ENCODE measurements at regions not wholly inside any gene's neighbourhood (a gene's known extent, or its start where the extent isn't known, plus 50 kb on each side); places are given as distances from the start of the nearest gene placed in this dataset.

- intact Hi-C loops (cut with DNase I; ENCODE audit: low total_unique reads), result no loop called here
- no peak for DNase-seq (ENCODE audit: low spot score in 2 of 2)
- Histone ChIP-seq H3K27ac (no peak overlapping the region), H3K36me3 (no peaks in the 10 kb centered on the region), H3K27me3 (no peaks in the 10 kb centered on the region), H3K4me3 (no peak overlapping the region), H3K4me1 (no peaks in the 10 kb centered on the region), H3K9me3 (no peaks in the 10 kb centered on the region)
- TF ChIP-seq POLR2AphosphoS5 (IDR thresholded peaks at IDR 0.05), result no peak
- TF ChIP-seq CTCF (IDR thresholded peaks at IDR 0.05), result no peak
- TF ChIP-seq POLR2A (IDR thresholded peaks at IDR 0.05), result no peak
Observed at GRCh38 chr3:23062582-23062981, 140.5 kb upstream of the UBE2E2 start.

GRCh38 chr3:23062982-23063381 is 140.1 kb upstream of the UBE2E2 start:
- DNase-seq (ENCODE audit: low spot score in 2 of 2), result no peak
- H3K27ac ChIP-seq, result no peak overlapping the region
- no peaks in the 10 kb centered on the region for H3K27me3 ChIP-seq
- no peaks in the 10 kb centered on the region for H3K36me3 ChIP-seq
- TF ChIP-seq POLR2AphosphoS5 (IDR thresholded peaks at IDR 0.05), result no peak
- H3K4me1 ChIP-seq, result no peaks in the 10 kb centered on the region
- no peak overlapping the region for H3K4me3 ChIP-seq
- intact Hi-C loops (cut with DNase I; ENCODE audit: low total_unique reads), result no loop called here
- no peaks in the 10 kb centered on the region for H3K9me3 ChIP-seq

- H3K4me1 ChIP-seq, result no peaks in the 10 kb centered on the region
- H3K27me3 ChIP-seq, result no peaks in the 10 kb centered on the region
- TF ChIP-seq POLR2AphosphoS5 (IDR thresholded peaks at IDR 0.05), result no peak
- TF ChIP-seq CTCF (IDR thresholded peaks at IDR 0.05), result no peak
- TF ChIP-seq POLR2A (IDR thresholded peaks at IDR 0.05), result no peak
- no peaks in the 10 kb centered on the region for H3K36me3 ChIP-seq
- DNase-seq (ENCODE audit: low spot score in 2 of 2), result no peak
- H3K4me3 ChIP-seq, result no peak overlapping the region
- intact Hi-C loops (cut with DNase I; ENCODE audit: low total_unique reads), result no loop called here
- H3K27ac ChIP-seq, result no peak overlapping the region
- H3K9me3 ChIP-seq, result no peaks in the 10 kb centered on the region
Observed at GRCh38 chr3:23067116-23067515, 136.0 kb upstream of the UBE2E2 start.

- H3K27ac ChIP-seq, result no peak overlapping the region
- no peak for DNase-seq (ENCODE audit: low spot score in 2 of 2)
- H3K27me3 ChIP-seq, result no peaks in the 10 kb centered on the region
- H3K36me3 ChIP-seq, result no peaks in the 10 kb centered on the region
- no peak overlapping the region for H3K4me3 ChIP-seq
- no peaks in the 10 kb centered on the region for H3K4me1 ChIP-seq
- no peaks in the 10 kb centered on the region for H3K9me3 ChIP-seq
- intact Hi-C loops (cut with DNase I; ENCODE audit: low total_unique reads), result no loop called here
- TF ChIP-seq CTCF (IDR thresholded peaks at IDR 0.05) (no peak), POLR2AphosphoS5 (IDR thresholded peaks at IDR 0.05) (no peak), POLR2A (IDR thresholded peaks at IDR 0.05) (no peak)
Observed at GRCh38 chr3:23068016-23068728, 135.0 kb upstream of the UBE2E2 start.

- Histone ChIP-seq H3K9me3 (no peaks in the 10 kb centered on the region), H3K4me3 (no peak overlapping the region), H3K27me3 (no peaks in the 10 kb centered on the region), H3K36me3 (no peaks in the 10 kb centered on the region), H3K4me1 (no peaks in the 10 kb centered on the region), H3K27ac (no peak overlapping the region)
- intact Hi-C loops (cut with DNase I; ENCODE audit: low total_unique reads), result no loop called here
- TF ChIP-seq CTCF (IDR thresholded peaks at IDR 0.05), result no peak
- no peak for TF ChIP-seq POLR2A (IDR thresholded peaks at IDR 0.05)
- TF ChIP-seq POLR2AphosphoS5 (IDR thresholded peaks at IDR 0.05), result no peak
- DNase-seq (ENCODE audit: low spot score in 2 of 2), result no peak
Observed at GRCh38 chr3:23071296-23071695, 131.8 kb upstream of the UBE2E2 start.
